H1 (cell line): ENCODE measurements at regions not wholly inside any gene's neighbourhood (a gene's known extent, or its start where the extent isn't known, plus 50 kb on each side); places are given as distances from the start of the nearest gene placed in this dataset.

ENCODE experiments used
- CTCF ChIA-PET: fragments of 300-600 bp; sonication (Branson Sonifier 250); formaldehyde crosslinking; loops from one replicate; lab custom pipeline; 2021; ENCODE audit not compliant: partially characterized antibody; lab: Charles Lee
- POLR2A ChIA-PET: fragments of 300-600 bp; sonication (Branson Sonifier 250); formaldehyde crosslinking; loops from one replicate; lab custom pipeline; 2021; ENCODE audit warnings: inconsistent platforms; ENCODE audit not compliant: partially characterized antibody; lab: Charles Lee
- DNase-seq, 2 experiments: peaks; one replicate each; pipeline versions ENCODE4 v3.0.0 to v3.0.0-alpha.2; 2010 to 2022; ENCODE audit warnings: low spot score in 2 of 2, low read depth in 1 of 2, mixed read lengths in 1 of 2
- FAIRE-seq: peaks from 2 replicates; lab custom pipeline; 2011; peaks lifted over from hg19 to GRCh38; lab: Jason Lieb, UNC
- H2AFZ ChIP-seq: 2 replicates; pipeline ENCODE4 v1.8.1; 2012; ENCODE audit warnings: low read length, inconsistent platforms
- H2AK5ac ChIP-seq: 2 replicates; pipeline ENCODE4 v1.6.1; 2013; ENCODE audit warnings: low read depth, low read length
- H2BK120ac ChIP-seq: replicated peaks from 2 replicates; pipeline ENCODE3; 2013; ENCODE audit warnings: low read depth, low read length, inconsistent platforms
- H2BK12ac ChIP-seq: 2 replicates; pipeline ENCODE4 v1.6.1; 2013; ENCODE audit warnings: low read depth, low read length
- H2BK15ac ChIP-seq: 2 replicates; pipeline ENCODE4 v1.6.1; 2013; ENCODE audit warnings: low read length
- H2BK20ac ChIP-seq: 2 replicates; pipeline ENCODE4 v1.6.1; 2013; ENCODE audit warnings: low read length
- H2BK5ac ChIP-seq: 2 replicates; pipeline ENCODE4 v1.6.1; 2013; ENCODE audit warnings: low read depth, low read length
- H3K14ac ChIP-seq: 2 replicates; pipeline ENCODE4 v1.6.1; 2013; ENCODE audit warnings: inconsistent platforms; ENCODE audit not compliant: insufficient read length
- H3K18ac ChIP-seq: 2 replicates; pipeline ENCODE4 v1.6.1; 2013; ENCODE audit warnings: low read length; ENCODE audit errors: extremely low read depth
- H3K23ac ChIP-seq: 2 replicates; pipeline ENCODE4 v1.6.1; 2013; ENCODE audit warnings: inconsistent platforms; ENCODE audit not compliant: insufficient read length
- H3K23me2 ChIP-seq: 2 replicates; pipeline ENCODE4 v1.6.1; 2013; ENCODE audit warnings: low read depth, low read length
- H3K27ac ChIP-seq: 2 replicates; pipeline ENCODE4 v1.6.1; 2011; ENCODE audit warnings: low read depth, low read length, inconsistent platforms
- H3K27me3 ChIP-seq, 4 experiments: replicated peaks in 1 of 4; 1 replicate in 1 of 4; 2 replicates in 3 of 4; pipeline versions ENCODE4 v1.6.1 to v1.8.1; 2011 to 2013; ENCODE audit warnings: low read length in 3 of 4, mild to moderate bottlenecking in 3 of 4, inconsistent platforms in 2 of 4, mixed read lengths in 2 of 4, moderate library complexity in 1 of 4; ENCODE audit not compliant: control insufficient read depth in 3 of 4, insufficient read depth in 3 of 4; ENCODE audit errors: extremely low read depth in 1 of 4
- H3K36me3 ChIP-seq, 4 experiments: 2 replicates each; pipeline versions ENCODE4 v1.6.1 to v1.8.1; 2011 to 2013; ENCODE audit warnings: mild to moderate bottlenecking in 4 of 4, low read length in 3 of 4, moderate library complexity in 2 of 4, control low read depth in 1 of 4, inconsistent platforms in 1 of 4; ENCODE audit not compliant: insufficient read depth in 4 of 4, control insufficient read depth in 2 of 4
- H3K4ac ChIP-seq: replicated peaks from 2 replicates; pipeline ENCODE3; 2013; ENCODE audit warnings: low read length, low read depth, mixed read lengths, inconsistent platforms; ENCODE audit not compliant: insufficient read length
- H3K4me1 ChIP-seq, 4 experiments: replicated peaks in 1 of 4; 1 replicate in 1 of 4; 2 replicates in 3 of 4; pipeline versions ENCODE4 v1.6.1 to v1.8.1; 2011 to 2013; ENCODE audit warnings: low read length in 3 of 4, inconsistent platforms in 2 of 4, mixed read lengths in 1 of 4; ENCODE audit not compliant: insufficient read depth in 4 of 4, control insufficient read depth in 3 of 4
- H3K4me2 ChIP-seq, 2 experiments: 2 replicates each; pipeline versions ENCODE4 v1.6.1 to v1.8.1; 2011 to 2013; ENCODE audit warnings: low read depth in 2 of 2, low read length in 2 of 2, control low read depth in 1 of 2, inconsistent platforms in 1 of 2, mild to moderate bottlenecking in 1 of 2; ENCODE audit not compliant: insufficient read depth in 1 of 2
- H3K4me3 ChIP-seq, 4 experiments: fragments of 200-600, 300-600 bp in 1 of 4; sonication (generic), shearing (Covaris generic), sonication (Bioruptor Twin) in 1 of 4; 2 replicates each; pipeline versions ENCODE4 v1.5.1 to v1.8.1; 2011 to 2016; ENCODE audit warnings: low read length in 4 of 4, low read depth in 3 of 4, control low read depth in 2 of 4, inconsistent platforms in 2 of 4, mild to moderate bottlenecking in 2 of 4, mixed read lengths in 1 of 4, moderate library complexity in 1 of 4; ENCODE audit not compliant: insufficient read depth in 2 of 4; ENCODE audit errors: extremely low read depth in 1 of 4
- H3K56ac ChIP-seq: replicated peaks from 2 replicates; pipeline ENCODE3; 2013; ENCODE audit warnings: low read depth, mild to moderate bottlenecking, mixed read lengths, low read length, inconsistent platforms; ENCODE audit not compliant: insufficient read length
- H3K79me1 ChIP-seq: 2 replicates; pipeline ENCODE4 v1.6.1; 2013; ENCODE audit warnings: low read depth, low read length, control low read depth
- H3K79me2 ChIP-seq, 2 experiments: 2 replicates each; pipeline versions ENCODE4 v1.6.1 to v1.8.1; 2012 to 2013; ENCODE audit warnings: low read length in 2 of 2, mild to moderate bottlenecking in 2 of 2, inconsistent platforms in 1 of 2; ENCODE audit not compliant: insufficient read depth in 2 of 2, control insufficient read depth in 1 of 2
- H3K9ac ChIP-seq, 4 experiments: replicated peaks in 1 of 4; 1 replicate in 1 of 4; 2 replicates in 3 of 4; pipeline versions ENCODE4 v1.6.1 to v1.8.1; 2011 to 2013; ENCODE audit warnings: low read depth in 3 of 4, low read length in 3 of 4, control low read depth in 2 of 4, mild to moderate bottlenecking in 2 of 4, moderate library complexity in 2 of 4, inconsistent platforms in 1 of 4; ENCODE audit errors: extremely low read depth in 1 of 4
- H3K9me3 ChIP-seq, 2 experiments: 2 replicates each; pipeline versions ENCODE4 v1.6.1 to v1.8.1; 2012 to 2013; ENCODE audit warnings: mild to moderate bottlenecking in 2 of 2, moderate library complexity in 2 of 2, control low read depth in 1 of 2, inconsistent platforms in 1 of 2, low read depth in 1 of 2, low read length in 1 of 2, mixed read lengths in 1 of 2; ENCODE audit not compliant: insufficient read depth in 2 of 2
- H4K20me1 ChIP-seq, 2 experiments: replicated peaks in 1 of 2; 2 replicates each; pipeline versions ENCODE3 to v1.8.1; 2011 to 2013; ENCODE audit warnings: inconsistent platforms in 2 of 2, low read length in 2 of 2, mild to moderate bottlenecking in 1 of 2; ENCODE audit not compliant: insufficient read depth in 2 of 2, control insufficient read depth in 1 of 2
- H4K5ac ChIP-seq: 2 replicates; pipeline ENCODE4 v1.6.1; 2013; ENCODE audit warnings: low read length, low read depth, mixed read lengths, inconsistent platforms; ENCODE audit not compliant: insufficient read length
- H4K8ac ChIP-seq: 2 replicates; pipeline ENCODE4 v1.8.0; 2013; ENCODE audit warnings: mild to moderate bottlenecking, moderate library complexity, low read length, inconsistent platforms; ENCODE audit not compliant: insufficient read depth; ENCODE audit errors: extremely low read depth
- H4K91ac ChIP-seq: replicated peaks from 2 replicates; pipeline ENCODE3; 2013; ENCODE audit warnings: low read length, mixed read lengths, inconsistent platforms; ENCODE audit not compliant: insufficient read length
- BCL11A ChIP-seq, 2 experiments: IDR thresholded peaks; one replicate each; pipeline ENCODE4 v1.6.1; 2011; ENCODE audit warnings: low read depth in 2 of 2, low read length in 2 of 2, mild to moderate bottlenecking in 2 of 2
- CREB1 ChIP-seq: IDR thresholded peaks from 2 replicates; pipeline ENCODE4 v1.6.1; 2012; ENCODE audit warnings: inconsistent platforms
- JUND ChIP-seq: IDR thresholded peaks from 2 replicates; pipeline ENCODE4 v1.6.1; 2011; ENCODE audit warnings: mild to moderate bottlenecking, improper control_type of control experiment, low read length
- KDM4A ChIP-seq: IDR thresholded peaks from one replicate; pipeline ENCODE4 v1.7.1; 2012; ENCODE audit warnings: low read depth, mild to moderate bottlenecking, moderate library complexity, low read length, inconsistent platforms; ENCODE audit not compliant: severe bottlenecking
- NRF1 ChIP-seq: IDR thresholded peaks from 2 replicates; pipeline ENCODE4 v1.6.1; 2011; ENCODE audit warnings: mild to moderate bottlenecking, low read depth, low read length, improper control_type of control experiment
- RBBP5 ChIP-seq: IDR thresholded peaks from 2 replicates; pipeline ENCODE4 v1.7.1; 2012; ENCODE audit warnings: low read depth, mild to moderate bottlenecking, inconsistent platforms, low read length, moderate library complexity, borderline replicate concordance
- RFX5 ChIP-seq: IDR thresholded peaks from 2 replicates; pipeline ENCODE4 v1.6.1; 2011; ENCODE audit warnings: low read depth, low read length, improper control_type of control experiment, borderline replicate concordance
- RXRA ChIP-seq: IDR thresholded peaks from 2 replicates; pipeline ENCODE4 v1.6.1; 2011; ENCODE audit warnings: low read depth, mild to moderate bottlenecking, low read length, moderate library complexity; ENCODE audit not compliant: insufficient read depth
- SIRT6 ChIP-seq: IDR thresholded peaks from one replicate; pipeline ENCODE4 v1.7.1; 2012; ENCODE audit warnings: low read length, inconsistent platforms
- YY1 ChIP-seq: IDR thresholded peaks from 2 replicates; pipeline ENCODE4 v1.6.1; 2011; ENCODE audit warnings: low read depth, mild to moderate bottlenecking, low read length
- WGBS, 2 experiments: shearing (Covaris generic) in 1 of 2; methylation state at CpG; one replicate each; pipeline versions ENCODE4 v1.1.6 to v1.1.7; 2013 to 2015; ENCODE audit warnings: low lambda C conversion rate in 2 of 2, mixed read lengths in 2 of 2, inconsistent platforms in 1 of 2, low coverage in 1 of 2, missing lambda C conversion rate in 1 of 2; ENCODE audit not compliant: insufficient replicate concordance in 2 of 2, insufficient coverage in 1 of 2, insufficient read length in 1 of 2; ENCODE audit errors: extremely low coverage in 1 of 2, missing lambda C conversion rate in 1 of 2; 5-methylcytosine and 5-hydroxymethylcytosine counted together

DNA sequence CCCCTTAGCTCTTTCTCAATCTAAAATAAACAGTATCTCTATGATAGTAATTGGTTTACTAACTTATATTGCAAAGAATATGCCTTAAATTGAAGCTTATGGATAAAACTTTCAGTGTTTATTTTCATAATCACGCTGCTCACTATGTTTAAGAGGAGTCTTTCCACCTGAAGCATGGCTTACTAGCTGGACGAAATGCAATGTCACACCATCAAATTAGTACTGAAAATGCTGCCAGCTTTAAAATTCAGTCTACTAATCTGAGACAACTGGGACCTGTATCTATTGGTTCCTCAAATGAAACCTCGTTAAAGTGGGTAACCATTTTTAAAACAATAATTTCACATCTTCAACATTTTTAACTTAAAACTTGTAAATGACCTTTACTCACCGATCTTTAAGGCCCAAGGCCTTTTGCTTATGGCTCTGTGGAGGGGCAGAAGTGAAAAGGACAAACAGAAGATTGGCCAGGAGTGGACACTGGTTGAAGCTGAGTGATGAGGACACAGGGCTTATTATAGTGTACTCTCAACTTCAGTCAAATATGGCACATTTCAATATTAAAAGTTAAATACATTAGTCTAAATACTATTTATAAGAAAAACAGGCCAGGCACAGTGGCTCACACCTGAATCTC is 212.8 kb upstream of the WSB1 start:
- Histone ChIP-seq H3K23me2 (no peaks in the 10 kb centered on the region; the same call in 1 of the 2 replicates), H3K4me3 (no peak overlapping the region), H3K18ac (no peak overlapping the region), H4K20me1 (no peaks in the 10 kb centered on the region), H2AFZ (no peak overlapping the region), H2AK5ac (no peak overlapping the region), H3K79me2 (no peaks in the 10 kb centered on the region), H3K23ac (no peak overlapping the region), H3K27me3 (no peaks in the 10 kb centered on the region), H2BK20ac (no peak overlapping the region), H3K4me1 (no peaks in the 10 kb centered on the region), H4K5ac (no peak overlapping the region), H4K91ac (no peak overlapping the region), H3K79me1 (no peaks in the 10 kb centered on the region), H2BK120ac (no peak overlapping the region), H3K4me2 (no peak overlapping the region), H2BK12ac (no peak overlapping the region), H3K9ac (no peak overlapping the region), H3K36me3 (no peaks in the 10 kb centered on the region), H2BK15ac (no peak overlapping the region), H3K9me3 (peaks cover 65 to 80% of the 10 kb centered on the region in 2 experiments), H4K8ac (no peak overlapping the region), H3K56ac (no peak overlapping the region), H3K4ac (no peak overlapping the region), H3K27ac (no peak overlapping the region), H3K14ac (no peak overlapping the region), H2BK5ac (no peak overlapping the region)
- DNase-seq (no peak), FAIRE-seq (no peak)
- TF ChIP-seq BCL11A (IDR thresholded peaks at IDR 0.05; ENCODE audit: low read depth in 2 of 2, low read length in 2 of 2) (no peak), RBBP5 (no peak), YY1 (no peak), JUND (no peak), RXRA (no peak), KDM4A (no peak), CREB1 (no peak), RFX5 (no peak), SIRT6 (no peak), NRF1 (no peak)
- ChIA-PET CTCF (no interaction called here), POLR2A (no interaction called here)
- WGBS, 2 experiments: 71% methylated on average over 4 of the region's 4 CpGs; no CpG with 5 or more reads in 1 of the 2 experiments
